HG03571 (cell line): ENCODE measurements at regions not wholly inside any gene's neighbourhood (a gene's known extent, or its start where the extent isn't known, plus 50 kb on each side); places are given as distances from the start of the nearest gene placed in this dataset.

ENCODE experiments used
- ATAC-seq: cut with Tn5 transposase; IDR thresholded peaks from one replicate; pipeline ENCODE4 v1.9.1; 2021; ENCODE audit not compliant: unreplicated experiment

DNA sequence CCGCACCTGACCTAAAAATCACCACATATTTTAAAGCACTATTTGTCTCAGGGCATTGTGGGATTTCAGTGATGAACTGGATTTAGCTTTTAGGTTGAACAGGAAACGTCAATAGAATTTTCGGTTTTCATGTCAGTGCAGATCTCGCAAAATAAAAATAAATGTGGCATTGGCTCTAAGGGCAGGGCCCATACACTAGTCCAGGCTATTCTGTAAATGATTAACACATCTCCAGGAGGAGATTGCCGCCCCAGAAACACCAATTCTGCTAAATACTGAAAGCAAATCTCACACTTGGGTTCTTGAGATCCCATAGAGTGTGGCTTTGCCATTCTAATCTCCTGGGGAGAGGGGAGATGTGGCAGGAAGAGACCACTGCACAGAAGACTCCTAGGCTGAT is 1494.0 kb upstream of the TMEM132C start:
- no peak for ATAC-seq

DNA sequence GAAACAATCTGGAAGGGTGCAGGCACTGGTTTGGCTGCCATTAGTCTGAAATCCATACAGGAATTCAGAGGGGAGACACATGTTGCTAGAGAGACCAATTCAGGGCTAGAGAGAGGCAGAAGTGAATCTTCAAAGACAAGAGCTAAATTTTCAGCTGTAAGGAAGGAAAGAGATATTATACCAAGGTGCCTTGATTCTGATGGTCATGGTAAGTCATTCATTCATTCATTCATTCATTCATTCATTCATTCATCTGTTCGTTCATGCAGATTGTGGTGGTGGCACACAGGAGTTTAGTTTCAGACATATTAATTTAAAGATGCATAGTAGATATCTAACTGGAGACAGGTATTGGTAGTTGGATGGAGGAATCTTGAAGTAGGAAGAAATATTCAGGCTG is 1493.5 kb upstream of the TMEM132C start:
- no peak for ATAC-seq

DNA sequence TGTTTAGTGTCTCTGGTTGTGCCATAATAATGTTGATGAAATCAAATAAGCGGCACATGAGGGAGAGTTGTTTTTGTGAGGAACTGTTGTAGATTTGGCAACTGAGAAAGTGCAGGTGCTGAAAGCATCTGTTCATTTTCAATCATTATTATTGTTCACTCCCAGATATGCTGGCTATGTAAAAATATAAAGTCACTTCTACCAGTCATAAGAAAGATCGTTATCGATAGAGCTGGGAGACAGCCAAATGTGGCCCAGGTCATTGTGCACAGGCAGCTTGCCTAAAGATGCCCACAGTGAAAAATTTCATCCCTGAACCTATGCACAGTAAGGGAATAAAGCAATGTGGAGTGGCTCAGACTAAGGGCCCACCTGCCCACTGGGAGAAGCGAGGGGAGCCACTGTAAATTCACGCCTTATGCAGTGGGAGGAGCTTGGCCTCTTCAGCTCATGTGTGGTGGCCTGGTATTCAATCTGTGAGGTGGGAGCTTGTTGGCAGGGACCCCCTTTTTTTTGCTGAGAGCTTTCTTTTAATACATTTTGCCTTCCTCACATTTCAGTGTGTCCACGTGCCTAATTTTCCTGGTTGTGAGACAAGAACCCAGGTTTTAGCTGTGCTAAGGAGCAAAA is 1490.8 kb upstream of the TMEM132C start:
- no peak for ATAC-seq

DNA sequence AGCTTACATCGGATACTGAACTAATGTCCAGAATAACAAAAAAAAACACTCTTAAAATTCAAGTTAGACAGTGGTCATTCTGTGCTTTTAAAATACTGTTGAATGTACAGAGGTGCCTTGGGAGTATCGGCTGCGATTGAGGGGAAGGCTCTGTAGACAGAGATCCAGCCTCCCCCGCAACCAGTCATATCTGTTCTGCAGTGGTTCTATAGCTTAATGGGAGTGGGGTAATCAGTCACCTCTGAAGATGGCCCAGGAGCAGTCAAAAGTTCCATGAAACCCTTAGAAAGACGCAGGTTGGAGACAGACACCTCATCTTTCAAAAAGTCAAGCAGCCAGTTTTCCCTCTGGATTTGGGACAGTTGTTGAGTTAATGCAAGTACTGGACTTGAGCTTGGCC is 1486.6 kb upstream of the TMEM132C start:
- ATAC-seq = no peak

DNA sequence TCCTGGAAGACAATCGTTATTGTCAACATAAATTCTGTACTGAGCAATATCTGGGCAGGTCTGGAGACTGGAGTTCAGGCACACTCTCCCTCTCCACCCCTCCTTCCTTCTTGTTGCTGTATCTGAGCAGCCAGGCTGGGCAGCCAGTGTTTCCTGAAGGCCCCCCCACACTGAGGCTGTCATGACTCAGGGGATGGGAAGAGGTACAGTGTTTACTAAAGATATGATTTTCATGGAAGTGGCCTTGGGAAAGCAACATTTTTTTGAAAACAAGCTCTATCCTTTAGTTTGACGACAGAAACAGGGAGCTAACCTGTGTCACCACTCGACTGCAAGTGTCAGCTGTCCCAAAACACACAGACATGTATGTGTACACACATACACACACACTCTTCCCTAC is 1485.4 kb upstream of the TMEM132C start:
- ATAC-seq = no peak

DNA sequence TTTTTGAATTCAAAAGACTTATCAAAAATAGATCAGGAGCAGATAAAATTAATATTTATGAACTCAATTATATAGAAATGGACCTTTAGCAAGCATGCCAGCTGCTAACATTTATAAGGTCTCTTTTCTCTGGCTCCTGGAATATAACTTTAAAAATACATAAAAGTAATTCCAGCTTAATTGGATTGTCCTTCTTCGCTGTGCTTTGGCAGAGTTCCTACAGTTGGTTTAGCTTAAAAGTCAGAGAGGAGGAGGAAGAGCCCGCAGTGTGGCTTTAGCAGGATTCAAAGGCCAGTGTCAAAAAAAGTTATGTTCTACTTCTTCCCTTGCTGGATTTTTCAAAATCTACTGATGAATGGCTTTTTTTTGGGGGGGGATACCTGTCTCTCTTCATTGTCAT is 1484.9 kb upstream of the TMEM132C start:
- no peak for ATAC-seq

DNA sequence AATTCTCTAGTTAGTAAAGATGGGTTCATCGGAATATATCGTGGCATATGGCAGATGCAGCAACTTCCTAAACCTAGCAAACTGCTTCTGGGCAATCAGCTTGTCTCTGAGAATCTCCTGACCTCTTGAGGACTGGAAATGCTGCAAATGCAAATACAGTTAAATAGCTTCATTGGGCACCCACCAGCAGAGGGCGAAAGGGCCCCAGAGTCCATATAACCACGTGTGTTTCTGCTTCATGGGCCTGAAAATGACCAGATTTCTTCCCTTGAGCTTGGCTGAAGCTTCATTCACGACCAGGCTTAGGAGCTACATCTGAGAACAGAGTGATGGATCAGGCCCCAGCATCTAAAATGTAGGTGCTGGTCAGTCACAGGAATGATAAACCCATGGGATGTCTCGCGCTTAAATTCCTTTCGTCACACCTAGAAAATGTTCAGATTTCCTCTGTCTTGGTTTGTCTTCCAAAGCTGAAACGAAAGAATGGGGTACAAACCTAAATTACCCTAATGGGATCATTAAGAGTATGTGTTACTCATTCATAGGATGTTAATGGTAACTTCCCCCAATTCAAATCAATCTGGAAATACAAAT is 1482.5 kb upstream of the TMEM132C start:
- no peak for ATAC-seq

DNA sequence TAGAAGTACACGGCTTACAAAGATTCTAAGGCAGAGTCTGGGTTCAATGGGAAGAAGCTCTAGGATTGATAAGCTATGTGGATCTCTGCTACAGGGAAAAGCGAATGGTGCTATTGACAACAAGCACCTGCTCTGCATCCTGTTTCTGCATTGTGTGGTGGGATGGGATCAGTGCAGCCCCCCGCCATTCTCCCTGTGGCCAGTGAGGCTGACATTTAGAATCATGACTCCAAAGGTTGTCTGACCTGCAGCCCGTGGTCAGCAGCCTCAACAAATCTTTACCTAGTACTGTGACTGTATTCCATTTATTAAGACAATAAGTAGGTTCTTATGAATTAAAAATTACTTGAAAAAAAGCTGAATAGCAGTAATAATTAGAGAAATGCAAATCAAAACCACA is 1477.0 kb upstream of the TMEM132C start:
- no peak for ATAC-seq

DNA sequence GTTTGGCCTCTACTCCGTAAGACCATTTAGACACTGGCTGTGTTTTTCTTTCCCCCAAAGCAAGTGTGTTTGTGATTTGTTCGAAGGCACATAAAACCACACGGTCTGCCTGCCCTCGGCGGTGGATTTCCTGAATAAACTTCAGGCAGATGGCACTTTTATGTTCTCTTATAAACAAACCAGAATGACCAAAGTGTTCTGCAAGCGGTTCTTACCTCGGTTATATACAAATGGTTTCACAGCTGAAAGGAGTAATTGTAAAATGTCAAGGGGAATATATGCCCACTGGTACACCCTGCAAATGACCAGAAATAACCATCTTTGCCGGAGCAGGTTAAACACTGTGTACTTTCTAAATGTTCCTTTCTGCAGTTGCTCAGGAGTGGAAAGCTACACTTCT is 1475.8 kb upstream of the TMEM132C start:
- ATAC-seq = no peak

DNA sequence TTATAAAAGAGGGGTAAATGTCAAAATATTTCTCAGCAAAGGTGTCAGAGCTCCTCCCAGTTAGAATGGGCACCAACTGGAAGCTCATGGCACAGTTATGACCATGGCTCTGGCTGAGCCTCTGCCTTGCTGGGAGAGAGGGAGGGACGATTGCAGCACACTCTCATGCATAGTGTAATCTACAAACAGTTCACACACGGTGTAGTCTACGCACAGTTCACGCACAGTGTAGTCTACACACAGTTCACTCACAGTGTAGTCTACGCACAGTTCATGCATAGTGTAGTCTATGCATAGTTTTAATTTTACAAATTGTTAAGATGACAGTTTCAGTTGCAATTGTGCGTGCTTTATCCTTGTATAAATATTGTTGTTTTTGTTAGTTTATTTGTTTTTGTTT is 1474.6 kb upstream of the TMEM132C start:
- ATAC-seq = no peak

DNA sequence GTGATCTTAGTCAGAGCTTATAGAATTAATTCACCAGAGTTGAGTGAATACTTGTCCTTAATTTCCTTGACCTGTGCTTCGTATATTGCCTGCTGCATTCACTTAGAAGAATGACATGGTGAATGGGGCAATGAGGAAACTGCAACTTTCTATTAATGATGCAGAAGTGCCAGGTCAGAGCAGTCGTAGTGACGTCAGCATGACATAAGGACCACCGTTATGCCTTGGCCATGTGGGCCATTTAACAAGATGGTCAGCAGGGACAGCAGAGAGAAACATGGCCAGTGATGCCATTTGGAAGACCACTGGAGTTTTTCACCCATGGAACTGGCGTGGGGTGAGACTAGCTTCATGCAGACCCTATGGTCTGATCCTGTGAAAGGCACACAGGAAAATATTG is 1469.4 kb upstream of the TMEM132C start:
- no peak for ATAC-seq

DNA sequence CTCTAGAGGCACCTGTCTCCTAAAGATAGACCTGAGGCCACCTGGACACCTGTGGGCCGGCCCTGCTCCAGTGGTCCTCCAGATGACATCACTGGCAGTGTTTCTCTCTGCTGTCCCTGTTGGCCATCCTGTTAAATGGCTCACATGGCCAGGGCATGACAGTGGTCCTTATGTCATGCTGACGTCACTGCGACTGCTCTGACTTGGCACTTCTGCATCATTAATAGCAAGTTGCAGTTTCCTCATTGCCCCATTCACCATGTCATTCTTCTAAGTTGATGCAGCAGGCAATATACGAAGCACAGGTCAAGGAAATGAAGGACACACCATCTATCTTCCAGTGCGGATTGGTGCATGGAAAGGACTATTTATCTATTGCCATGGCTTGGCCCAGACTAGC is 1468.5 kb upstream of the TMEM132C start:
- ATAC-seq = no peak

DNA sequence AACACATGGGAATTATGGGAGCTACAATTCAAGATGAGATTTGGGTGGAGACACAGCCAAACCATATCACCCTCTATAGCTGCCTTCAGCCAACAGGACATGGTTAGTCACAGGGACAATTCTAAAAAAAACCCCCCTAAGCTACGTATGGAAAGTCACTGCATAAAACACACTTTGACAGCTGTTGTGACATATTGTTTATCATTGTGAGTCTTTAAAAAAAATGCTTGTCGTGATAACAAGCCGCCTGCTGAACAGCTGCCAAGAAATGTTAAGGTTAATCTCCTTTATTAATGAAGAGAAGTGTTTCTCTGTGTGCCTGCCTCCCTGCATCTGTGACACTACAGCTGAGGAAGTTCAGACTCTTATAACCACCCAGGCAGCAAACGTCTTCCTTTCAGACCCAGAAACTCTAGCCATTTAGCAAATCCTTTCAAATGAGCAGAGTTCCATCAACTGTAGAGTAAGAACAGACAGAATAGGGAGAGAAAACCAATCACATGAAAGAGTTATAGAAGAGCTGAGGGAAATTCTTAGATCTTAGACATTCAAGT is 1459.6 kb upstream of the TMEM132C start:
- ATAC-seq = no peak

DNA sequence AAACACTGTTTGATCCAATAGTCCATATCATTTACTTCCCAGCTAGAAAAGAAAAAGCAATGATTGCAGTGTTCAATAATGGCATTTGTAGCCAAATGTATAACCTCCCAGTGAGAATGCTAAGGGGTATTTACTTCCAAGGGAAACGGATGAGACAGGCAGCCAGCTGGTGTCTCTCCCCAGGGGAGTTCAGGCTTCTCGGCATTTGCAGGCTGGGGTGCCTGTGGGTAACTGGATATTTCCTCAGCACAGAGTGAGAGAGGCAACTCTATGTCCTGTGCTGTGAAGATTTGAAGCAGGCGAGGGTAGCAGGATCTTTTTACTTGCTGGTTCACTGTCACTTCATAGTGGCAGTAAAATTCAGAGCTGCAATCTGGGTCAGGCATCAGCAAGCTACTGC is 1455.6 kb upstream of the TMEM132C start:
- no peak for ATAC-seq

DNA sequence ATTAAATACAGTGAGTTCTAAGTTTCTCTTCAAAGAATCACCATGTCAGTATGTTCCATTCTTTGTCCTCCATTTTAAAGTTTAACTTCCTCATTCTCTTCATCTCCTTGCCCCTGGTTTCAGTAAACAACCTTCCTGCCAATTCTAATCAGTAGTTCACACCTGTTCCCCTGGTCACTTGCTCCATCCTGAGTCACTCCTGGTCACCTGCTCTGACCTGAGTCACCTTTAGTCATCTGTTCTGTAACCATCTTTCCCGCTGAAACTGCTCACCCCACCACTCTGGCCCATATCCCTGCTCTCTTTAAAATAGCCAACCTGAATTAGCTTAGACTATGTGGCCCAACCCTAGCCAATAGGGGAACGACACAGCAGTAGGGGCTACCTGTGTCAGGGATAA is 1447.4 kb upstream of the TMEM132C start:
- no peak for ATAC-seq

DNA sequence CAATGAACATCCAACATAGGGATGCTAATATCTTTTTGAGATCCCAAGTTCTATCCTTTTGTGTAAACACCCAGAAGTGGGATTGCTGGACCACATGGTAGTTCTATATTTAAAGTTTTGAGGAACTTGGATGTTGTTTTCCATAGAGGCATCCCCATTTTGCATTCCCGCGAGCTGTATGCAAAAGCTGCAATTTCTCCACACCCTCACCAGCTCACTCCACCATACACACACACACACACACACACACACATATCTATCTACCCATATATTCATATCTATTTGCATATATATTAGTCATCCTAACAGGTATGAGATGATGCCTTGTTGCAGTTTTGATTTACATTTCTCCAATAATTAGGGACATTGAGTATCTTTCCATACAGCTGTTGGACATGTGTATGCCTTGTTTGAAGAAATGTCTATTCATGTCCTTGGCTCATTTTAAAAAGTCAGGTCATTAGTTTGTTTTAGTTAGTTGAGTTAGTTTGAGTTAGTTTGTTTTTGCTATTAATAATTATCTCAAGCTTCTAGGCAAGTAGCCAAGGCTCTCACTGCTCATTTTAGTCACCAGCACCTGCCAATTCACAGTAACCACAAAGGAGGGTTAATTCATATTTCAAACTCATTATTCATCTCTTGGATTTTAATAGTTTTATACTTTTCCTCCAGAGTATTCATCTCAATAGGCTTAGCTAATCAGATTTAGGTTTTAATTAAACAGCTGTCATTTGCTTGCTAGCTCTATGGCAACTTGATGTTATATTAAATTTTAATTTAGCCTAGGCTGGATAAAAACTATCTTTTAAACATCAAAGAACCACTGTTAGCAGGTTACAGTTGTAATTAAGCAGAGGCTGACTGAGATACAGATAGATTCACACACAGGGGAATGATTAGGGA is 1435.9 kb upstream of the TMEM132C start:
- ATAC-seq = no peak

DNA sequence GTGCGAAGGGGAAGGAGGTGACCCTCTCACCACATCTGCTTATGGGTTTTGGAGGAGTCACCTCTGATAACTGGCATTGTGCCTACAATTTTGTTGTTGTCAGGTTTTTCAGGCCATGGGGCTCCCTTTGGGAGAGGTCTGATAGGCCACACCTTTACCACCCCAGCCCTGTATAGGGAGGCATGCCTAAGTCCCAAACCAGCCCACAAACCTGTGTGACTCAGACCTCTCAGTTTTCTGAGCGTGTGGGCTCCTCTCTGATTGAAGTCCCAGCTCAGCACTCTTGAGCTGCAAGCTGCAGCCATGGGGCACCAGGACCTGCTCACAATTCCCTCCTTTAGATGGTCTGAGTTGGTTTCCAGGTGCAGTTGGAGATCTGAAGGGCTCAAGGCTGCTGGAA is 1429.3 kb upstream of the TMEM132C start:
- no peak for ATAC-seq

DNA sequence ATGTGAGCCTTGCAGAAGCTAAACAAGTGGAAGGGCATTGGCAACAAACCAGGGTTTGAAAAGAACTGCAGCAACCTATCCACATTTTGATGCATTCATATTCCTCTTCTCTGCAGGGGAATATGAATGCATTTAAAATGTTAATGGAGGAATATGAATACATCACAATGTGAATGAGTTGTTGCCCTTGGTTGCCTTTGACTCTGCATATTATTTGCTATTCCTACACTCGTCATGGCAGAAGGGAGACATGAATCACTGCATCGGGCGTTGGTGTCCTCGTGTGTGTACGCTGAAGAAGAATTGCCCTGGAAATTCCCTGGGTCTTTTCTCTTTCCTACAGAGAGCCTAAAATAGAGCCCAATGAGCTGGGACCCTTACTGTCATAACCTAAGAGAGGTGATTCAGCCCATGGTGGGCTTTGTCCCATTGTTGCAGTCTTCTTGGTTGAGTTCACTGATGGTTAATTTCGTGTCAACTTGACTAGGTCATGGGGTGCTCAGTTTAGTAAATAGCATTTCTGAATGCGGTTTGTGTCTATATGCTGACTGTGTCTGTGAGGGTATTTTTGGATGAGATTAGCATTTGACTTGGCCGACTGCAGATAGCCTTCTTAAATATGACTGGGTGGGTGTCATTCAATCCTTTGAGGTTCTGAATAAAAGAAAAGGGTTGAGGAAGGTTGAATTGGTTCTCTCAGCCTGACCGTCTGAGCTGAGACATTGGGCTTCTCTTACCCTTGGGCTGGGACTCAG is 1422.9 kb upstream of the TMEM132C start:
- ATAC-seq = no peak

DNA sequence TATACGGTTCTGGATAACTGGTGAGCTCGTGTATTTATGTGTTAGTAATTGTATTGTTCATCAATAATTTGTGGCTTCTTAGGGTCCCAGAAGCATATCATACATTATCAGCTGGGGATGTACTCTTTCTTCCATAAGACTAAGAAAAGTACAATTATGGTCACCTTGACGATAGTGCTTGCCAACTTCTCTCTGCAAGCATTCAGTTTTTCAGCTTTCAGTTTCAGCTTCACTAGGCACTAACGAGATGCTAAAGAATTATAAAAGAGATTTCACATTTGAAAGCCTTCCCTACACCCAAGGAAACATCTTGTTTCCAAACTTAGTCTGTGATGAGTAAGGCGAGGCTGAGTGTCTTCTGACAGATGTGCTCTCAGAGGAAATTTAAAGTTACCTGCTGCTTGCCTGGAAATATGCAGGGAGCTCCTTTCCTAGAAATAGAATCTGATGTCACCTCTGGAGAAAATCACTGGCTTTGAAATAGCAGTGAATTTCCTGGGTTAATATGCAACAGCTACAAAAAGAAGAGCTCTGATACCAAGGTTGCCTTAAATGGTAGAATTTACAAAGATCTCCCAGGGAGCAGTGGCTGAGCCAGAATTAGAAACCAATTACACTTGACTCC is 1419.9 kb upstream of the TMEM132C start:
- ATAC-seq = no peak

DNA sequence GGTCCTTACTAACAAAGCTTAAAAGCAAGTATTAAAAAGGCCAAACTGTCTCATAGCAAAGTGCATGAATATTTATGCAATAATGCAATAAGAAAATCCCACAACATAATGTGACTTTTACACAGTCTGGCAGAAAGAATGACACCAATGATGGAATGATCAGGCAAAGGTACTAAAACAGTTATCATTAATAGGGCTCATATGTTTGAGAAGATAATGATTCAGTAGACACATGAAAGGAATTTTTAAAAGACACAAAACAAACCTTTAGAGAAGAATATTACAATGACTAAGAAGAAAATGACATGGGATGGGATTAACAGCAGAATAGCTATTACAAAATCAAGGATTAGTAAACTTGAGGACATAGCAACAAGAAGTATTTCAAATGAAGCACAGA is 1411.2 kb upstream of the TMEM132C start:
- ATAC-seq = no peak

DNA sequence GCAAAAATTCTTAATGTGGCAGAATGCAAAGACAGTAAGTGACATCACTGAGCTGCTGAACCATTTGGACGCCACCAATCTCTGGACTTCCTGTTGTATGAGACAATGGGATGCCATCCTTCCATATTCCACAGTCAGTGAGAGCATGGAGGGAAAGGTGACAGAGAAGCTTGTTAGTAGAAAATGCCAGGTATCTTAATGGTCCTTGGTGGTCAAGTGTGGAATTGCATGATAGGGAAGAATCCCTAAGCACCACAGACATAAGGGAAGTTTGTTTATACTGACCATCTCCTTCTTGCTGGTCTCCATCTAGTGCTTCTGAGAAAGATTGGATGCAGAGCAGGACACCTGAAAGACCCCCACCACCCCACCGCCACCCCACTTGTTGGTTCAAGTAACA is 1410.0 kb upstream of the TMEM132C start:
- ATAC-seq = no peak
